Gastroesophageal sphincter (tissue), 4 donors: ENCODE measurements at regions not wholly inside any gene's neighbourhood (a gene's known extent, or its start where the extent isn't known, plus 50 kb on each side); places are given as distances from the start of the nearest gene placed in this dataset.

Experiments used
- ATAC-seq: fragments of 150-250 bp; one replicate; pipeline ENCODE4 v1.9.1; 2016; ENCODE audit warnings: mild to moderate bottlenecking, moderate library complexity
- H3K27ac ChIP-seq, 4 donors: fragments of 200-600 bp; sonication (generic) in 3 of 4; 1 replicate in 3 of 4; 2 replicates in 1 of 4; pipeline ENCODE4 v1.5.1; 2016 to 2019
- H3K27me3 ChIP-seq: fragments of 200-600 bp; sonication (generic); one replicate; pipeline ENCODE4 v1.5.1; 2019
- H3K36me3 ChIP-seq, 2 donors: fragments of 200-600 bp; sonication (generic); one replicate each; pipeline ENCODE4 v1.5.1; 2019; ENCODE audit warnings: control low read depth in 1 of 2
- H3K4me1 ChIP-seq, 3 donors: fragments of 200-600 bp; sonication (generic); 1 replicate in 2 of 3; 2 replicates in 1 of 3; pipeline ENCODE4 v1.5.1; 2016 to 2019; ENCODE audit warnings: control low read depth in 2 of 3
- H3K4me3 ChIP-seq, 2 donors: fragments of 200-600 bp; sonication (generic); one replicate each; pipeline ENCODE4 v1.5.1; 2019; ENCODE audit warnings: mild to moderate bottlenecking in 1 of 2, moderate library complexity in 1 of 2
- H3K9me3 ChIP-seq, 3 donors: fragments of 200-600 bp; sonication (generic); one replicate each; pipeline ENCODE4 v1.5.1; 2017 to 2019; ENCODE audit warnings: control low read depth in 2 of 3
- CTCF ChIP-seq, 4 experiments: fragments of 200-600 bp in 2 of 4; fragments of 450-650 bp in 2 of 4; sonication (generic) in 1 of 4; IDR thresholded peaks; one replicate each; pipeline ENCODE4 v1.5.1; 2017 to 2019; ENCODE audit warnings: antibody characterized with exemption in 4 of 4, mild to moderate bottlenecking in 2 of 4, moderate library complexity in 2 of 4
- EP300 ChIP-seq: sonication (generic); formaldehyde crosslinking; IDR thresholded peaks from one replicate; pipeline ENCODE4 v1.6.1; 2017; ENCODE audit warnings: antibody characterized with exemption, mild to moderate bottlenecking
- POLR2A ChIP-seq, 2 donors: fragments of 450-650 bp; IDR thresholded peaks; one replicate each; pipeline ENCODE4 v1.6.1; 2017; ENCODE audit warnings: antibody characterized with exemption in 2 of 2, mild to moderate bottlenecking in 2 of 2, moderate library complexity in 1 of 2
- POLR2AphosphoS5 ChIP-seq: sonication (generic); formaldehyde crosslinking; IDR thresholded peaks from one replicate; pipeline ENCODE4 v1.6.1; 2017; ENCODE audit warnings: antibody characterized with exemption
- WGBS, 2 donors: methylation state at CpG; one replicate each; pipeline ENCODE4 v1.1.5; 2018; ENCODE audit warnings: low coverage in 1 of 2; 5-methylcytosine and 5-hydroxymethylcytosine counted together

- Histone ChIP-seq H3K27me3 (no peaks in the 10 kb centered on the region), H3K9me3 (no peaks in the 10 kb centered on the region), H3K36me3 (no peaks in the 10 kb centered on the region), H3K4me3 (no peak overlapping the region), H3K27ac (no peak overlapping the region), H3K4me1 (no peaks in the 10 kb centered on the region)
- TF ChIP-seq POLR2AphosphoS5 (no peak), CTCF (IDR thresholded peaks at IDR 0.05) (no peak), EP300 (no peak), POLR2A (IDR thresholded peaks at IDR 0.05) (no peak)
- no peak for ATAC-seq
- WGBS, 2 donors, result 67 to 73% methylated on average over 4 to 5 of the region's 5 CpGs
Measured at GRCh38 chr6:15768999-15769398, 106.2 kb upstream of the DTNBP1 start.

DNA sequence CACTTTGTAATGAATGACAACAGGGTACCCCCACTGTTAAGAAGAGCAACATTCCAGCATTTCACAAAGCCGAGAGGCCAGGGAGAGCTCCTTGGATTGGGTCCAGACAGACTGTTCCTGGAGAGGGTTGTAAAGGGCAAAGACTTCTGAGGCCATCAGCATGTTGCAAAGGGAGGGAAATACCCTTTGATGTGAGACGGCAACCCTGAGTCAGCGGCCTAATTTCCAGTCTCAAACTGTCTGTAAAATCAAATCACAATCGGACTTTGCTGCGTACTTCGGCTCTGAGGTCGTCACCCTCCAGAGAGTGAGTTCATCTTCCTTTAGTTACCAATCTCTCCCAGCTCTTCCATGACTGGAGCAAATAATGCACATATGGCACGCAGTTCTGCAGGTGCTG lies 101.0 kb upstream of the DTNBP1 start:
- H3K36me3 ChIP-seq, result no peaks in the 10 kb centered on the region
- H3K27ac ChIP-seq, result no peak overlapping the region
- no peaks in the 10 kb centered on the region for H3K9me3 ChIP-seq
- H3K4me3 ChIP-seq, result no peak overlapping the region
- TF ChIP-seq POLR2AphosphoS5 (no peak), EP300 (no peak), POLR2A (IDR thresholded peaks at IDR 0.05) (no peak), CTCF (IDR thresholded peaks at IDR 0.05) (no peak)
- WGBS, 2 donors, result 28 to 44% methylated on average over 4 to 8 of the region's 8 CpGs
- H3K27me3 ChIP-seq, result no peaks in the 10 kb centered on the region
- no peak for ATAC-seq
- H3K4me1 ChIP-seq, result no peaks in the 10 kb centered on the region

GRCh38 chr6:15763364-15763763 lies 100.5 kb upstream of the DTNBP1 start:
- H3K4me1 ChIP-seq, result no peaks in the 10 kb centered on the region
- H3K27me3 ChIP-seq, result no peaks in the 10 kb centered on the region
- H3K4me3 ChIP-seq, result no peak overlapping the region
- TF ChIP-seq EP300 (no peak), POLR2A (IDR thresholded peaks at IDR 0.05) (no peak), CTCF (IDR thresholded peaks at IDR 0.05) (no peak), POLR2AphosphoS5 (no peak)
- no peaks in the 10 kb centered on the region for H3K36me3 ChIP-seq
- no peaks in the 10 kb centered on the region for H3K9me3 ChIP-seq
- WGBS, 2 donors, result 85 to 87% methylated on average over 3 of the region's 3 CpGs
- ATAC-seq, result no peak
- H3K27ac ChIP-seq, result no peak overlapping the region

DNA sequence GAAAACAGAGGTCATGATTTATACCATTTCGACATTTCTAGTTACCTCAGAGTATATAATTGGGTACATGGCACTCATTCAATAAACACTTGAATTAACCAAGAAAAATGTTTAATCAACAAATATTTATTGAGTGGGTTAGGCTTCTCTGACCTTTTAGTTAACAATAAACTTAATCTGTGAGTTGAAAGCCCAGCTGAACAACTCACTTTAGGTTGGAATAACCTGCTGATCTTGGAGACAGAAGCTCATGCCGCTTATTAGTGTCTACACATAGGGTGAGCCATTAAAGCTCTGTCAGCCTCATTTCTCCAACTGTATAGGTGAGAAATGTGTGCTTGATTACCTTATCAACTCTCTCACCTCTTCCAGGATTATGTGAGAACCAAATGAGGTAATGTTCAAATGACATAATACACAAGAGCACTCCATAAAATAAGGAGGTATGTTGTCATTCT lies 98.2 kb upstream of the DTNBP1 start:
- 80 to 90% methylated on average over 2 of the region's 2 CpGs for WGBS, 2 donors
- no peak for TF ChIP-seq CTCF (IDR thresholded peaks at IDR 0.05)
- TF ChIP-seq POLR2A (IDR thresholded peaks at IDR 0.05), result no peak
- no peak for TF ChIP-seq POLR2AphosphoS5
- no peak for TF ChIP-seq EP300
- no peaks in the 10 kb centered on the region for H3K4me1 ChIP-seq
- H3K27ac ChIP-seq, result no peak overlapping the region
- no peaks in the 10 kb centered on the region for H3K9me3 ChIP-seq
- ATAC-seq, result no peak
- H3K27me3 ChIP-seq, result no peaks in the 10 kb centered on the region
- H3K36me3 ChIP-seq, result no peaks in the 10 kb centered on the region
- no peak overlapping the region for H3K4me3 ChIP-seq

DNA sequence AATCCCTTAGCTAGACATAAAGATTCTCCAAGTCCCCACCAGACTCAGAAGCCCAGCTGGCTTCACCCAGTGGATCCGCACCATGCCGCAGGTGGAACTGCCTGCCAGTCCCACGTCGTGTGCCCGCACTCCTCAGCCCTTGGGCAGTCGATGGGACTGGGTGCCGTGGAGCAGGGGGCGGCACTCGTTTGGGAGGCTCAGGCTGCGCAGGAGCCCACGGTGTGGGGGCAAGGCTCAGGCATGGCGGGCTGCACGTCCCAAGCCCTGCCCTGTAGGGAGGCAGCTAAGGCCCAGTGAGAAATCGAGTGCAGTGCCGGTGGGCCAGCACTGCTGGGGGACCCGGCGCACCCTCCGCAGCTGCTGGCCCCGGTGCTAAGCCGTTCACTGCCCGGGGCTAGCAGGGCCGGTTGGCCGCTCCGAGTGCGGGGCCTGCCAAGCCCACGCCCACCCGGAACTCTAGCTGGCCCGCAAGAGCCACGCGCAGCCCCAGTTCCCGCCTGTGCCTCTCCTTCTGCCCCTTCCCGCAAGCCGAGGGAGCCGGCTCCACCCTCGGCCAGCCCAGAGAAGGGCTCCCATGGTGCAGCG lies 95.9 kb upstream of the DTNBP1 start:
- 100% methylated on average over 4 of the region's 36 CpGs; no CpG with 5 or more reads in 1 of the 2 donors for WGBS, 2 donors
- H3K27me3 ChIP-seq, result no peaks in the 10 kb centered on the region
- no peaks in the 10 kb centered on the region for H3K4me1 ChIP-seq
- no peak overlapping the region for H3K27ac ChIP-seq
- no peak overlapping the region for H3K4me3 ChIP-seq
- H3K36me3 ChIP-seq, result no peaks in the 10 kb centered on the region
- no peaks in the 10 kb centered on the region for H3K9me3 ChIP-seq
- ATAC-seq, result no peak
- TF ChIP-seq POLR2AphosphoS5 (no peak), CTCF (IDR thresholded peaks at IDR 0.05) (no peak), EP300 (no peak), POLR2A (IDR thresholded peaks at IDR 0.05) (no peak)
